ENCODE measurements at regions not wholly inside any gene's neighbourhood (a gene's known extent, or its start where the extent isn't known, plus 50 kb on each side); places are given as distances from the start of the nearest gene placed in this dataset.

DNA sequence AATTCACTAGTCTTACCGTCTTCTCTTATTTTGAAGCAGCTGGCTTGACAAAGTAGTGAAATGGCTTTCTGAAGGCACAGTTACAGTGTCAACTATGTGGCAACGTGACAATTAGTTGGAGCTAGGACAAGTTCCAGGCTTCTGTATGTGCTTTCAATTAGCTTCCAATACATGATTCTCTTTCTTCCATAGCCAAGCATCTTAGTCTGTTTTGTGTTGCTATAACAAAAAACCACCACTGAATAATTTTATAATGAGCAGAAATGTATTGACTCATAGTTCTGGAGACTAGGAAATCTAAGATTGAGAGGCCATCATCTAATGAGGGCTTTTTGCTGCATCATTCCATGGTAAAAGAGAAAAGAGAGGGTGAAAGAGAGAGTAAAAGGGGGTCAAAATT lies 365.1 kb upstream of the PLSCR5 start:
- DNase-seq (ENCODE audit: low spot score): no peak
- in situ Hi-C loops (cut with MboI; ENCODE audit: low pct_unique_long_range_greater_than_20kb, low sequenced_read_pairs, unreplicated experiment): no loop called here

DNA sequence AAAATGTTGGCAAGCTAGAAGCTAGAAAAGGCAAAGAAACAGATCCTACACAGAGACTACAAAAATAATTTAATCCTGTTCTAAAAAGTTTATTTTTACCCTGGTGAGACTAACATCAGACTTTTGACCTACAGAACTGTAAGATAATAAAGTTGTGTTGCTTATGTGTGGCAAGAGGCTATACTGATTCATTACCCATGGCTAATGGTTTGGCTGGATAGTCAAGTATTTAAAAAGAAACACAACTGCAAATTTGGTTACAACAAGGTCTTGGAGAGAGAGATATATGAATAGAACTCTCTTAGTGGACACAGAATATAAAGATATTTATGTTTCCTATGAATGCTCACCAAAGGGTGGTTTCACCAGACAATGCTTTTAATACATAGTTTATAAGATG lies 364.2 kb upstream of the PLSCR5 start:
- TF ChIP-seq, protein P1, sequence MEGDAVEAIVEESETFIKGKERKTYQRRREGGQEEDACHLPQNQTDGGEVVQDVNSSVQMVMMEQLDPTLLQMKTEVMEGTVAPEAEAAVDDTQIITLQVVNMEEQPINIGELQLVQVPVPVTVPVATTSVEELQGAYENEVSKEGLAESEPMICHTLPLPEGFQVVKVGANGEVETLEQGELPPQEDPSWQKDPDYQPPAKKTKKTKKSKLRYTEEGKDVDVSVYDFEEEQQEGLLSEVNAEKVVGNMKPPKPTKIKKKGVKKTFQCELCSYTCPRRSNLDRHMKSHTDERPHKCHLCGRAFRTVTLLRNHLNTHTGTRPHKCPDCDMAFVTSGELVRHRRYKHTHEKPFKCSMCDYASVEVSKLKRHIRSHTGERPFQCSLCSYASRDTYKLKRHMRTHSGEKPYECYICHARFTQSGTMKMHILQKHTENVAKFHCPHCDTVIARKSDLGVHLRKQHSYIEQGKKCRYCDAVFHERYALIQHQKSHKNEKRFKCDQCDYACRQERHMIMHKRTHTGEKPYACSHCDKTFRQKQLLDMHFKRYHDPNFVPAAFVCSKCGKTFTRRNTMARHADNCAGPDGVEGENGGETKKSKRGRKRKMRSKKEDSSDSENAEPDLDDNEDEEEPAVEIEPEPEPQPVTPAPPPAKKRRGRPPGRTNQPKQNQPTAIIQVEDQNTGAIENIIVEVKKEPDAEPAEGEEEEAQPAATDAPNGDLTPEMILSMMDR (IDR thresholded peaks at IDR 0.05; ENCODE audit: extremely low read depth, insufficient read depth, missing control alignments): no peak
- no peak for DNase-seq (ENCODE audit: low spot score)
- in situ Hi-C loops (cut with MboI; ENCODE audit: low pct_unique_long_range_greater_than_20kb, low sequenced_read_pairs, unreplicated experiment): no loop called here

More for the DNA sequence above, 365.1 kb upstream of the PLSCR5 start:
- TF ChIP-seq, protein P1 (IDR thresholded peaks at IDR 0.05; ENCODE audit: extremely low read depth, insufficient read depth, missing control alignments): no peak

DNA sequence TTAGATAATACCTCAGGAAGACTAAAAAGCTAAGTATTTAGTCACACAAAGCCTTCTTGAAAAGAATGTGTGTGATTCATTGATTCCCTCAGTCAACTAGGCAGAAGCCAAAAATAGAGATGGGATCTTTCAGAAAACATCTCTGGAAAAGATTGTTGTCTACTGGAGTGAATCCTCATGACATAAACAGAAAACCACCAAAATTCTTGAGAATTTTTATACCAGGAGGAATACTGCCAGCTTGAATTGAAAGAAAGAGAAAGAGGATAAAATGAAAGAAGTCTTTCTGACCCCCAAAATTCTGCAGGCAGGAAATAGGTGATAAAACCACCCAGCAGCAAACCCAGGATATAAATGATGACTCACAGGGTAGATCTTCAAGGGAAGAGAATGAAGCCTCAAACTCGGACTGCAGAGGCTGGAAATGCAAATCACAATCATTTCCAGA lies 363.1 kb upstream of the PLSCR5 start:
- in situ Hi-C loops (cut with MboI; ENCODE audit: low pct_unique_long_range_greater_than_20kb, low sequenced_read_pairs, unreplicated experiment): no loop called here
- no peak for DNase-seq (ENCODE audit: low spot score)
- TF ChIP-seq, protein P1 (IDR thresholded peaks at IDR 0.05; ENCODE audit: extremely low read depth, insufficient read depth, missing control alignments): no peak

DNA sequence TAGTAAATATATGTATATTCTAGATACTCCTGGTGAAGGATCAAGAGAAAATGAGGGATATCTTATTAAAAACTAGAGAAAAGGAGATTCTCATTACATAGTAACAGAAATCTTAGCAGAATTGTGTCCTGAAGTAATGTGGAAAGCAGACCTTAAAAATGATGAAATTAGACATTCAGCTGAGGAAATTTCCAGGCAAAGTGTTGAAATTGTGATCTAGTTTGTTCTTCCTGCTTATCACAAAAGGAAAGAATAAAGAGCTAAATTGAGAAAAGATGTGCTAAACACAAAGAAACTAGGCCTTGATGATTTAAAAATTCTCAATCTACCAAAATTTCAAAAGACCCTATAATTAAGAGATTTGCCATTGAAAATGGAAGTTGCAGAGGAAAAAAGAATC lies 362.6 kb upstream of the PLSCR5 start:
- DNase-seq (ENCODE audit: low spot score): no peak
- TF ChIP-seq, protein P1 (IDR thresholded peaks at IDR 0.05; ENCODE audit: extremely low read depth, insufficient read depth, missing control alignments): no peak
- in situ Hi-C loops (cut with MboI; ENCODE audit: low pct_unique_long_range_greater_than_20kb, low sequenced_read_pairs, unreplicated experiment): no loop called here

DNA sequence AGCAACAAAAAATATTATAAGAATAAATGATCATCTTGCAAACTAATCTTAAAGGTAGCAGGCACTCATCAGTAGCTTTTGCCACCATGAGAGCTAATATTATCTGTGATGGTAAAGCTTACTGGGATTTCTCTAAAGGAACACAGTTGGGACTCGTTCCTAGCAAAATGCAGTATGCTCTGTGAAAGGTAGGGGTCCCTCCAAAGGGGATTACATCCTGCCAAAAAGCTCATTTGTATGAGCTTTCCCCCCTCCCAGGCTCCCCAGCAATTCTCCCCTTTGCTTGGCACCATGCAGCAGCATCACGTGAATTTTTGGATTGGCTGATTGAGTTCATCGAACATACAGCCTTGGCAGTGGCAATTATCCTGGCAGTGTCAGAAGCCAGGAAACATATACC lies 361.0 kb upstream of the PLSCR5 start:
- in situ Hi-C loops (cut with MboI; ENCODE audit: low pct_unique_long_range_greater_than_20kb, low sequenced_read_pairs, unreplicated experiment): no loop called here
- TF ChIP-seq, protein P1 (IDR thresholded peaks at IDR 0.05; ENCODE audit: extremely low read depth, insufficient read depth, missing control alignments): no peak
- no peak for DNase-seq (ENCODE audit: low spot score)

DNA sequence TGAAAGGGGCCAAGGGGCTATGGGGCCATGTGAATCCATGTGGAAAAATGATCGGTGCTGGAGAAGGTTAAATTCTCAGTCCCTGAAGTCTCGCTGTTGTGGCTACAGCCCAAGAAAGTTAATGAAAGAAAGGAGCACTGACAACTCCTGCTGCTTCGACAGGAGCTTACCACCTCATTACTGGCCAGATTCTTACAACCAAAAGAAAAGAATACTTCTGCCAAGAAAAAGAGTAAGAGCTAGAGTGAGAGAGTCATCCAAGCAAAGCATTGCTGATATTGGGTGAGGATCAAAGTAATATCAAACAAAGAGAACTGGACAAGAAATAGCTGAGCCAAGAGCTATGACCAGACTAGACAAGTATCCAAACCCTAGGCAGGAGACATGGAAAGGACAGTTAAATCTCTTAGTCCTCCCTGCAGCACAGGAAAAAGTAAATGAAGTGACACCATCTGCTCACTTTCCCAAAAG lies 348.4 kb upstream of the PLSCR5 start:
- TF ChIP-seq, protein P1 (IDR thresholded peaks at IDR 0.05; ENCODE audit: extremely low read depth, insufficient read depth, missing control alignments): no peak
- in situ Hi-C loops (cut with MboI; ENCODE audit: low pct_unique_long_range_greater_than_20kb, low sequenced_read_pairs, unreplicated experiment): no loop called here
- no peak for DNase-seq (ENCODE audit: low spot score)

DNA sequence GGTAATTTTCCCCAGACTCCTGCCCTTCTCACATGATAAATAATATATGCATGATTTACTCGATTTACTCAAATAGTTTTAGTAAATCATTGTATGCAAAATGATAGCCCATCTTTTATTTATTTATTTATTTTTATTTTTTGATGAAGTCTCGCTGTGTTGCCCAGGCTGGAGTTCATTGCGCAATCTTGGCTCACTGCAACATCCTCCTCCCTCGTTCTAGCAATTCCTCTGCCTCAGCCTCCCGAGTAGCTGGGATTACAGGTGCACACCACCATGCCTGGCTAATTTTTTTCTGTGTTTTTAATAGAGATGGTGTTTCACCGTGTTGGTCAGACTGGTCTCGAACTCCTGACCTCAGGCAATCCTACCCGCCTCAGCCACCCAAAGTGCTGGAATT lies 343.8 kb upstream of the PLSCR5 start:
- in situ Hi-C loops (cut with MboI; ENCODE audit: low pct_unique_long_range_greater_than_20kb, low sequenced_read_pairs, unreplicated experiment): no loop called here
- DNase-seq (ENCODE audit: low spot score): no peak
- TF ChIP-seq, protein P1 (IDR thresholded peaks at IDR 0.05; ENCODE audit: extremely low read depth, insufficient read depth, missing control alignments): no peak

Data from GM13977 (cell line).